Hematopoietic multipotent progenitor cell treated with erythropoietin and hydrocortisone succinate and interleukin-3 and kit ligand, for 15 days (in vitro differentiated cells): ENCODE measurements at regions not wholly inside any gene's neighbourhood (a gene's known extent, or its start where the extent isn't known, plus 50 kb on each side); places are given as distances from the start of the nearest gene placed in this dataset.

Experiments
- DNase-seq: peaks from one replicate; pipeline ENCODE4 v3.0.0-alpha.2; 2015; ENCODE audit warnings: low spot score

GRCh38 chr15:98196371-98196770 is 235.9 kb downstream of the ARRDC4 start:
- DNase-seq, result no peak

GRCh38 chr15:98202256-98202655 is 241.8 kb downstream of the ARRDC4 start:
- DNase-seq, result no peak

- no peak for DNase-seq
Measured at GRCh38 chr15:98203872-98204660, 243.6 kb downstream of the ARRDC4 start.

GRCh38 chr15:98207928-98208327 is 247.4 kb downstream of the ARRDC4 start:
- no peak for DNase-seq

GRCh38 chr15:98213346-98213979 is 253.0 kb downstream of the ARRDC4 start:
- DNase-seq, result no peak

DNA sequence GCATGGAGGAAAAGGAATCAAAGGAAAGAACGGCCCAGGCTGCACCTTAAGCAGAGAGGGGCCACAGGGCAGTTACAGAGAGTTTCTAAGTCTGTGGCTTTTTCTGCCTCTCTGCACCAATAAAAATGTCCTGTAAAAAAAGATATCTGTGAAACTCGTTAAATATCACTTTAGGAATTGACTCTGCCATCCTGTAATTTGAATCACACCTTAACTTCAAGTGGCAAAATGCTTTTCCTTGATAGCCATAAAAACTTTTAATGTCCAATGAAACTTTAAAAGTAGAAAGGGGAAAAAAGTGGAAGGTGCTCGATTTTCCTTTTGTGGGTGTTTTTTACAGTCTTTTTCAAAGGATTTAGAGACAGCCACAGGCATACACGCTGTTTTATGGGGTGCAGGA is 255.7 kb downstream of the ARRDC4 start:
- no peak for DNase-seq

GRCh38 chr15:98217356-98217755 is 256.9 kb downstream of the ARRDC4 start:
- no peak for DNase-seq

- DNase-seq, result no peak
Measured at GRCh38 chr15:98221144-98221543, 260.6 kb downstream of the ARRDC4 start.

GRCh38 chr15:98221577-98221976 is 261.1 kb downstream of the ARRDC4 start:
- DNase-seq, result no peak

DNA sequence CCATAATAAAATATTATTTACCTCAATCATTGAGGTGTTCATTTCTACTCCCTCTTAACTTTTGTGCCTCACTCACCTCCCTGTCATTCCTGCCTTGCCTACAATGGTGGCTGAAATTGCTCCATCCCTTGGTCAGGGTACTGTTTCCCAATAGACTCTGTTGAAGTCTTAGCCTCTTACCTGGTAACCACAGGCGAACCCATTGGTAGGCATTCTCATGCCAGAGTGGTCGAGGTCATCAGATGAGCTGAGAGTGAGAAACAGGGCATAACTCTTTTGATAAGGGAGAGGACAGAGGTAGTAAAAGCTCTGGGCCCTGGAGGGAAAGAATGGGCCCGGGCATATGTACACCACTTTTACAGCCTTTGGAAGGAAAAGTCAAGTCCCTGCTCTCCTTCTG is 265.6 kb downstream of the ARRDC4 start:
- no peak for DNase-seq

- no peak for DNase-seq
Measured at GRCh38 chr15:98226578-98226977, 266.1 kb downstream of the ARRDC4 start.

DNA sequence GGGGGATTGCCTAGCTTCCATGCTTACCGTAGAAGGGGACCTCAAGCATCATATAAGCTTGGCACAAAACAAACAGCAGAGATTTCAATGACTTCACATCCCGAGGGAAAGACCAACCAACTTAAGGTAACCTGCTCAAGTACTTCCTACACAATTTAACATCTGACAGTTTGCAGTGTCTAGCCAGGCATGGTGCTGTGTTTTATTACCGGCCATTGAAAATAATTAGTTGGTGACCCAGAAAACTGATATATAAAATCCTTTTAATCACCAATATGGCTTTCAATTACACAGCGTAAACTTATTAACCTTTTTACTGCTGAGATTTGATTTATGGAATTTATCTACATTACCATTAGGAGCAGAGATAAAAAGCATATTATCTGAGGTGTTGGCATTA is 268.3 kb downstream of the ARRDC4 start:
- no peak for DNase-seq

DNA sequence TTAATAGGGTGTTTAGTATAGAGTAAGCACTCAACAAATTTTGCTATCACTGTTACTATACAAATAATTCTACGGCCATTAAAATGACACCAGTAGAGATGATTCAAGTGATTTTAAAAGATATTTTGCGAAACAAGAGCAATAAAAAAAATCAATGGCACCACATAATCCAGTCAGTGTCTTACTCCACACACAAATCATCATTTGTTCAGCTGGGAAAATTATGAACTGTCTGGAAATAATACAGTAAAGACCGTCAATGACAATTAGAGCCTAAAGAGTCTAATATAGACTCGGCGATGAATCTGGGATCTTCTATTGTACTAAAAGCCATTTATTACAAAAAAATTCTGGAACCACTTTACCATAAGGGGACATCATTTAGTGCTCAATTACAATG is 270.5 kb downstream of the ARRDC4 start:
- DNase-seq, result no peak

DNA sequence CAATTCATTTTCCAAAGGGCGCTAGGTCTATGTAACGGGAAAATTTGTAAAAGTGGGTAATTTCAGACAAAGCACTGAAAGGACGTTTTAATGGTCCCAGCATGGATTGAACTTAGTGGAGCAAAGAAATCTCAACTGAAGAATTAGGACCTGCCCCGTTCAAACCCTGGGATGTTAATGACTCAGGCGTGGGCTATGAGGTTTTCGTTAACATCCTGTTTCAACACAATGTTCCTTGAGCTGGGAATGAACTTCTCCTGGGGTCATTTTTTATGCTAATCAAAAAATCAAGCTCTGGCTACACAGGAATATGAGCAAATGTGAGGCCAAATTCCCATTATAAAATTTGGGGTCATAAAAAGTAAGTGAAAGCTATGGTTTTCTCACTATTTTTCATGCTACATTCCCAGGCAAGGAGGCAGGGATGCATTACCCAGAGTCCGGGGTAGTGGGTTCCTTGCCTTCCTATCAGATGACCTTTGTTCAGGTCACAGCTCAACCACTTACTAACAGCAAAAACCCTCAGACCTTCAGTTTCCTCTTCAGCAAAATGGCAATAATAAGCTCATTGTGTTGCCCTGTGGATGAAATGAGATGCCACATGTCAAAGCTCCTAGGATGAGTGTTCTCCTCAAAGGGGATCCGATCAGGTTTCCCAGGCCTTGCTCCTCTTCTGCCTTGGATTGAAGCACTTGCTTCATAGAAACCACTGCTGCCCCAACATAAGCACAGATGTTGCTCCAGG is 271.4 kb downstream of the ARRDC4 start:
- DNase-seq, result no peak

- DNase-seq, result no peak
Measured at GRCh38 chr15:98232761-98233160, 272.3 kb downstream of the ARRDC4 start.

- no peak for DNase-seq
Measured at GRCh38 chr15:98233873-98234272, 273.4 kb downstream of the ARRDC4 start.

DNA sequence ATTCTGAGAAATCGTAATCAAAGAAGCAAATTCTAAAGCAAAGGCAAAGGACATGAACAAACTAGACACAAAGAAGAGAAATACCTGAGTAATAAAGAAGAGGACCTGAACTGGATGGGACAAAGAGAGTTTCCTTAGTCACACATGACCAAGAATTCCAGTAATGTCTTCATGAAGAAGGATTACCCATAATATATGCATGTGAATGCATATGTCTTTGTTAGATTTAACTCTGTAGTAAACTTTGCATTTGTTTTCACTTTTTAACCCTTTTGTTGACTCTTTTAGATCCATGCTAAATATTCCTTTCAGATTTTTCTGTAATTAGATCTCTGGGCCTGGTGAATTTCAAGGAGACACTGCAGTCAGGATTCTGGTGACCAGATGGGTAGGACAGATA is 279.8 kb downstream of the ARRDC4 start:
- no peak for DNase-seq

DNA sequence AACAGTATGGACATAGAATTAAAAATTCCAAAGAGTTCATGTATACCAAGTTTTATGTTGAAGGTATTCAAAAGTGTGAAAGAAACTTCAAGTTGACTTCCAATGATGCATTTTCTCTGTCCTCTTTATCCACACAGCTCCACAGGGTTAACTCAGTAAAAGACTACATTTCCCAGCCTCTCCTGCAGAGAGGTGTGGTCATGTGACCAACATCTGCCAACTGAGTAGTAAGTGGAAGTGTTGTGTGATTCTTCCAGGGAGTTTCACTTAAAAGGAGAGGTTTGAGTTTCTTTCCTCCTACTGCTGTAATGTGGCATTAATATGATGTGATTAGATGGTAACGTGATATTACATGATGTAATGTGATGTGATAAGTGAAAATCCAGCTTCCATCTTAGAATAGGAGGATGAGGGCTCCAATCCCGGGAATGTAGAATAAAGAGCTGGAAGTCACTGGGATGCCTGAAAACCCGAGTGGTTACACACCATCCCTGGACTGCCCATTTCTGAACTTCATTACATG is 280.6 kb downstream of the ARRDC4 start:
- DNase-seq, result no peak

DNA sequence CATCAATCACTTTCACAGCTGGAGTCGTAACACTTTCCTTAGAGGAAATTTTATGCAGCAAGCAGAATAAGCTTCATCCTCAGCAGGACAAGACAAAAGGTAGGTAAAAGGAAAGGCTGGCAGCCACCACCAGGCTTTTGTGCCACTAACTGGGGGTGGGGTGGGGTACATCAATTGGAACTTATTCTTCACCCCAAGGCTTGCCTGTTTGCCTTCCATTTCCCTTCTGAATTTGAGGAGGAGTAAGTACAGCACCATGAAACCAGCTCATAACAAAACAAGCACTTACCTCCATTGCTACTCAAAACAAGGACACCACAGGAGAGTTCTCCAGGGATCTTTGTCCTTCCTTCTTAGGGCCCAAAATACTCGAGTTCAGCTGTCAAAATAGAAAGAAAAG is 296.8 kb downstream of the ARRDC4 start:
- no peak for DNase-seq

- DNase-seq, result no peak
Measured at GRCh38 chr15:98263787-98264186, 303.3 kb downstream of the ARRDC4 start.

DNA sequence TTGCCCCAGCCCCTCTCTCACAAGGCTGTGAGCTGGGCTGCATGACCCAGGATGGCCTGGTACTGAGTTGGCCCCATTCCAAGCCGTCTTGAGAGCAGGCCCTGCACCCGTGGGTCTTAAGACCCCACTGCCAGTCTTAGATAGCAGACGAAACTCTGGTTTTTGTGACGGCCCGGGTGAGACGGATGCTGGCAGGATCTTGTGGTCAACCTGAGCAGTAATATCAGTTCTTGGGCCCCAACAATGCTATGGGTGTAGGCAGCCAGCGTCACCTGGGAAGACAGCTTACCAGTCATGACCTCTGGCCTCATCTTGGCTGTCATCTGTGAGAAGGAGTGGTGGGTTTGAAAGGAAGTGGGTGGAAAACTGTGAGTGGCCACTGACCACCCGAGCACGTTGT is 305.8 kb downstream of the ARRDC4 start:
- no peak for DNase-seq

DNA sequence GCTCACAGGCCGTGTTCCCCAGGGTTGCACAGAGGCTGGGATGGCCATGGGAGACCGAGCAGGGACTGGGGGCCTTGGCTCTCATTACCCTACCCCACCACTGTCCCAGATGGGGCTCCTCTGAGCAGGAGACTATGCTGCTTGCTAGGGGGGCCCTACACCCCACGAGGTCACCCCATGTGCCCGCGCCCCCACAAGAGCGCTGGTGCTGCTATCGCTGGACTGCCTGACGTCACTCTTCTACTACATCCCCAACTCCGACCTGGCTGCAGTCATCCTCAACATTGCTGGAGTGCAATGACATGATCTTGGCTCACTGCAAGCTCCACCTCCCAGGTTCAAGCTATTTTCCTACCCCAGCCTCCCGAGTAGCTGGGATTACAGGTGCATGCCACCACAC is 307.7 kb downstream of the ARRDC4 start:
- DNase-seq, result no peak

DNA sequence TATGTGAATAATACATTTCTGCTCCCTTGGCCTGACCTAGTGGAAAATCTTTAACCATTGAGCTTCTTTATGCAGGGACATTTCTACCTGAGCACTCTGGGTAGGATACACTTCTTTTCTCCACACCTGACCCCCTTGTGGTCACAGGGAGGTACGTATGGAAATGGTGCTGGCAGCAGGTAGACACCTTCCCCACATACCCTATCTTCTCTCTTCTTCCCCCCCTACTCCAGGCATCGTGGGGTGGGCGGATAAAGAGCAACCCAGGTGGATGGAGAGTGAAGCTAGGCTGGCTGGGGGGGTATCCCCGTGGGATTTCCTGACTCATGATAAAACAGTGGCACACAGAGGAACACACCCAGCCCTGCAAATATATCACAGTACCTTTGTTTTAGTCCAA is 312.1 kb downstream of the ARRDC4 start:
- no peak for DNase-seq
